BLaER1 (cell line): ENCODE measurements at regions not wholly inside any gene's neighbourhood (a gene's known extent, or its start where the extent isn't known, plus 50 kb on each side); places are given as distances from the start of the nearest gene placed in this dataset.

ENCODE experiments used
- H3K27ac ChIP-seq: shearing (Covaris generic); formaldehyde crosslinking; 2 replicates; pipeline ENCODE4 v1.8.1; 2022
- H3K27me3 ChIP-seq: shearing (Covaris generic); formaldehyde crosslinking; 2 replicates; pipeline ENCODE4 v1.8.1; 2022
- H3K36me3 ChIP-seq: shearing (Covaris generic); formaldehyde crosslinking; 2 replicates; pipeline ENCODE4 v1.8.1; 2022
- H3K4me1 ChIP-seq: shearing (Covaris generic); formaldehyde crosslinking; 2 replicates; pipeline ENCODE4 v1.8.1; 2022
- H3K4me2 ChIP-seq: shearing (Covaris generic); formaldehyde crosslinking; 2 replicates; pipeline ENCODE4 v1.8.1; 2022
- H3K4me3 ChIP-seq: shearing (Covaris generic); formaldehyde crosslinking; 2 replicates; pipeline ENCODE4 v1.8.1; 2022
- H3K9ac ChIP-seq: shearing (Covaris generic); formaldehyde crosslinking; 2 replicates; pipeline ENCODE4 v1.8.1; 2022
- H3K9me3 ChIP-seq: shearing (Covaris generic); formaldehyde crosslinking; 2 replicates; pipeline ENCODE4 v1.8.1; 2022
- H4K20me1 ChIP-seq: shearing (Covaris generic); formaldehyde crosslinking; 2 replicates; pipeline ENCODE4 v1.8.1; 2022
- Cebpa-rat ChIP-seq: shearing (Covaris generic); IDR thresholded peaks from 2 replicates; pipeline ENCODE4 v1.8.1; 2022

GRCh38 chr10:124165827-124166226, 72.4 kb upstream of the CHST15 start:
- Histone ChIP-seq H3K9ac (no peak overlapping the region), H3K36me3 (no peaks in the 10 kb centered on the region), H3K27ac (no peak overlapping the region), H3K4me2 (no peak overlapping the region), H3K4me1 (peaks cover 16% of the 10 kb centered on the region), H3K27me3 (no peaks in the 10 kb centered on the region), H3K9me3 (0 out of 2 replicates have a peak, but pooled peaks cover 7% of the 10 kb centered on the region), H3K4me3 (no peak overlapping the region), H4K20me1 (no peaks in the 10 kb centered on the region)
- no peak for TF ChIP-seq Cebpa-rat

- Histone ChIP-seq H3K27me3 (no peaks in the 10 kb centered on the region), H4K20me1 (no peaks in the 10 kb centered on the region), H3K4me2 (no peak overlapping the region), H3K4me3 (no peak overlapping the region), H3K36me3 (no peaks in the 10 kb centered on the region), H3K9me3 (0 out of 2 replicates have a peak, but pooled peaks cover 7% of the 10 kb centered on the region), H3K4me1 (peaks cover 17% of the 10 kb centered on the region), H3K9ac (no peak overlapping the region), H3K27ac (no peak overlapping the region)
- TF ChIP-seq Cebpa-rat, result no peak
Observed at GRCh38 chr10:124165311-124165710, 71.9 kb upstream of the CHST15 start.

GRCh38 chr10:124164264-124164663, 70.9 kb upstream of the CHST15 start:
- no peak for TF ChIP-seq Cebpa-rat
- H3K27ac ChIP-seq, result no peak overlapping the region
- H3K9me3 ChIP-seq, result 0 out of 2 replicates have a peak, but pooled peaks cover 7% of the 10 kb centered on the region
- no peaks in the 10 kb centered on the region for H3K36me3 ChIP-seq
- H3K9ac ChIP-seq, result no peak overlapping the region
- H4K20me1 ChIP-seq, result no peaks in the 10 kb centered on the region
- peaks cover 28% of the 10 kb centered on the region for H3K4me1 ChIP-seq
- H3K4me3 ChIP-seq, result no peak overlapping the region
- no peak overlapping the region for H3K4me2 ChIP-seq
- no peaks in the 10 kb centered on the region for H3K27me3 ChIP-seq

GRCh38 chr10:124162774-124163354, 69.5 kb upstream of the CHST15 start:
- Histone ChIP-seq H3K4me3 (no peak overlapping the region), H4K20me1 (no peaks in the 10 kb centered on the region), H3K9ac (no peak overlapping the region), H3K9me3 (peaks cover 17% of the 10 kb centered on the region), H3K27me3 (no peaks in the 10 kb centered on the region), H3K36me3 (no peaks in the 10 kb centered on the region), H3K4me1 (peaks cover 32% of the 10 kb centered on the region), H3K27ac (no peak overlapping the region), H3K4me2 (no peak overlapping the region)
- TF ChIP-seq Cebpa-rat, result no peak

- Histone ChIP-seq H3K9me3 (peaks cover 22% of the 10 kb centered on the region), H3K36me3 (no peaks in the 10 kb centered on the region)
- no peak for TF ChIP-seq Cebpa-rat
Observed at GRCh38 chr10:124162136-124162535, 68.7 kb upstream of the CHST15 start.

GRCh38 chr10:124161601-124162000, 68.2 kb upstream of the CHST15 start:
- no peak overlapping the region for H3K9ac ChIP-seq
- no peaks in the 10 kb centered on the region for H3K36me3 ChIP-seq
- peaks cover 17% of the 10 kb centered on the region for H3K9me3 ChIP-seq
- H3K27ac ChIP-seq, result no peak overlapping the region
- H3K4me3 ChIP-seq, result no peak overlapping the region
- 0 out of 2 replicates have a peak overlapping the region, but pooled peaks have one; percentile 26 for H3K4me2 ChIP-seq
- peaks cover 43% of the 10 kb centered on the region for H3K4me1 ChIP-seq
- no peaks in the 10 kb centered on the region for H3K27me3 ChIP-seq
- TF ChIP-seq Cebpa-rat, result no peak
- no peaks in the 10 kb centered on the region for H4K20me1 ChIP-seq

More at GRCh38 chr10:124162136-124162535, 68.7 kb upstream of the CHST15 start:
- Histone ChIP-seq H3K9ac (no peak overlapping the region), H3K4me3 (no peak overlapping the region), H3K27me3 (no peaks in the 10 kb centered on the region), H3K27ac (no peak overlapping the region), H4K20me1 (no peaks in the 10 kb centered on the region), H3K4me1 (peaks cover 38% of the 10 kb centered on the region), H3K4me2 (no peak overlapping the region)

- no peak overlapping the region for H3K4me3 ChIP-seq
- H3K9ac ChIP-seq, result no peak overlapping the region
- no peaks in the 10 kb centered on the region for H4K20me1 ChIP-seq
- H3K36me3 ChIP-seq, result no peaks in the 10 kb centered on the region
- H3K27ac ChIP-seq, result no peak overlapping the region
- no peak for TF ChIP-seq Cebpa-rat
- H3K4me2 ChIP-seq, result peak overlapping the region; percentile 26; the same call in 1 of the 2 replicates
- H3K27me3 ChIP-seq, result no peaks in the 10 kb centered on the region
- H3K4me1 ChIP-seq, result peaks cover 49% of the 10 kb centered on the region
- peaks cover 15% of the 10 kb centered on the region for H3K9me3 ChIP-seq
Observed at GRCh38 chr10:124160943-124161582, 67.7 kb upstream of the CHST15 start.

- H3K27me3 ChIP-seq, result no peaks in the 10 kb centered on the region
- H4K20me1 ChIP-seq, result no peaks in the 10 kb centered on the region
- no peak overlapping the region for H3K4me3 ChIP-seq
- no peak overlapping the region for H3K9ac ChIP-seq
- peaks cover 15% of the 10 kb centered on the region for H3K9me3 ChIP-seq
- H3K4me1 ChIP-seq, result peaks cover 56% of the 10 kb centered on the region
- TF ChIP-seq Cebpa-rat, result no peak
- H3K4me2 ChIP-seq, result peak overlapping the region; percentile 52; the same call in 1 of the 2 replicates
- no peak overlapping the region for H3K27ac ChIP-seq
- no peaks in the 10 kb centered on the region for H3K36me3 ChIP-seq
Observed at GRCh38 chr10:124160176-124160575, 66.8 kb upstream of the CHST15 start.

- Histone ChIP-seq H3K9ac (no peak overlapping the region), H3K4me3 (no peak overlapping the region), H3K4me1 (peaks cover 62% of the 10 kb centered on the region), H3K9me3 (peaks cover 15% of the 10 kb centered on the region), H3K27ac (no peak overlapping the region), H3K36me3 (no peaks in the 10 kb centered on the region), H3K4me2 (peak overlapping the region; percentile 52), H4K20me1 (no peaks in the 10 kb centered on the region), H3K27me3 (no peaks in the 10 kb centered on the region)
- TF ChIP-seq Cebpa-rat, result no peak
Observed at GRCh38 chr10:124159153-124159552, 65.8 kb upstream of the CHST15 start.

- H3K36me3 ChIP-seq, result no peaks in the 10 kb centered on the region
- H3K9me3 ChIP-seq, result peaks cover 15% of the 10 kb centered on the region
- no peak for TF ChIP-seq Cebpa-rat
- H4K20me1 ChIP-seq, result no peaks in the 10 kb centered on the region
- peaks cover 68% of the 10 kb centered on the region for H3K4me1 ChIP-seq
- no peak overlapping the region for H3K4me2 ChIP-seq
- no peak overlapping the region for H3K27ac ChIP-seq
- H3K9ac ChIP-seq, result no peak overlapping the region
- H3K4me3 ChIP-seq, result no peak overlapping the region
- no peaks in the 10 kb centered on the region for H3K27me3 ChIP-seq
Observed at GRCh38 chr10:124158592-124158991, 65.2 kb upstream of the CHST15 start.
